MM.1S (cell line): ENCODE measurements at regions not wholly inside any gene's neighbourhood (a gene's known extent, or its start where the extent isn't known, plus 50 kb on each side); places are given as distances from the start of the nearest gene placed in this dataset.

Experiments
- CTCF ChIP-seq: fragments of 300-600 bp; sonication (generic); IDR thresholded peaks from 2 replicates; pipeline ENCODE4 v1.5.1; 2016; ENCODE audit warnings: antibody characterized with exemption, low read length, mixed read lengths
- EZH2 ChIP-seq: fragments of 300-600 bp; sonication (generic); optimal IDR thresholded peaks from 2 replicates; pipeline ENCODE3; 2017; ENCODE audit warnings: low read depth, mild to moderate bottlenecking, antibody characterized with exemption, low read length, mixed read lengths

DNA sequence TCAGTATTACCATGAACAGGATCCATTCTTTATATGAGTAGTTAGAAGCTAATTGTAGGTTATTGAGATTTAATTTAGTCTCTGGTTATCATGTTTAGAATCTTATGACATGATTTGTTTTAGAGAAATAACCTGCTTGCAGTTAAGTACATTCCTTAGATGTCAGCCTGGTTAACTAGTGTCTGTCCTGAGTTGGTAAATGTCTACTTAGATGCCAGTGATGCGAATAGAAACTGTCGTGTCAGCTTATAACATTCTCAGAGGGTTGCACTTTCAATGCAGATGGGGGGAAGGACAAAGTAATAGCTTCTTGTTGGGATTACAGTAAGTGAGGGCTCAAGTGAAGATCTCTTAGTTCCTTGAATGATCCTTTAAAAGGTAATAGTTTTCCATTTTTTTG is 227.8 kb upstream of the SPRY1 start:
- TF ChIP-seq EZH2 (no peak), CTCF (no peak)
